ENCODE measurements at regions not wholly inside any gene's neighbourhood (a gene's known extent, or its start where the extent isn't known, plus 50 kb on each side); places are given as distances from the start of the nearest gene placed in this dataset.

DNA sequence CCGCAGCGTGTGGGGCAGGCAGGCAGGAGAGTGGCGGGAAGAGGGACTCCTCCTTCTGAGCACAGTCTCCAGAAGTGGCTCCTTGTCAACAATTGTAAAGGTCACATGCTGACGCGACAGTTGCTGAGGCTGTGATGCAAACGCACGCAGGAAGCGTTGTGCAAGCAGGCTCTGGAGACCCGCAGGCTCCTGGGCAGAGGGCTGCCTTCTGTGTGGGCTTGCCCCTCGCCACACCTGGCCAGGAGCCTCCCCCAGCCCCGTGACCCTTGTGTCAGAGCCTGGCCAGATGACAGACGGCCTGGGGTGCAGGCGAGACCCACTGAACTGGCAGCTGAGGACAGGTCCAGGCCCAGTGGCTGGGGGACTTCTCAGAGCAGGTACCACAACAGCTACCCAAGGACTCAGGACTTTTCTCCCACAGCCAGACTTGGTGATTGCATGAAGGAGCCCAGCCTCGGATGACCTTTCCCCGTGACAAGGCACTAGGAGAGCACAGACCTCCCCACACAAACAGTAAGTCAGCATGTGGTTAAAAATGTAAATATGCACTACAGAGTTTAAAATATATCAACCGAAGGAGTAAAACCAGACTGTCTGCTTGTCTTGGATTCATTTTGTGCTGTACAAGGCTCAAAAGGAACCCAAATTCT is 222.1 kb upstream of the RREB1 start:
- no peaks in the 10 kb centered on the region for H3K36me3 ChIP-seq (ENCODE audit: insufficient read depth, low read length)
- no peak overlapping the region for H3K4me2 ChIP-seq (ENCODE audit: low read length)
- no peaks in the 10 kb centered on the region for H3K79me2 ChIP-seq (ENCODE audit: insufficient read depth, low read length)
- no peak overlapping the region for H3K27ac ChIP-seq (ENCODE audit: low read depth, low read length, poor library complexity, severe bottlenecking)
- no peak overlapping the region for H2AFZ ChIP-seq (ENCODE audit: low read length)
- H3F3A ChIP-seq (ENCODE audit: insufficient read depth, low read length) = no peaks in the 10 kb centered on the region
- no peak for TF ChIP-seq CTCF (IDR thresholded peaks at IDR 0.05; ENCODE audit: low read length)
- TF ChIP-seq EZH2 (IDR thresholded peaks at IDR 0.05; ENCODE audit: borderline replicate concordance, low read length) = no peak
- no peaks in the 10 kb centered on the region for H3K9me3 ChIP-seq (ENCODE audit: low read length)
- no peaks in the 10 kb centered on the region for H3K4me1 ChIP-seq (ENCODE audit: insufficient read depth, low read length, severe bottlenecking)
- H3K9me2 ChIP-seq (ENCODE audit: low read depth, low read length) = no peaks in the 10 kb centered on the region
- no peak overlapping the region for H3K9ac ChIP-seq (ENCODE audit: low read length)
- H4K20me1 ChIP-seq (ENCODE audit: insufficient read depth, low read length) = no peaks in the 10 kb centered on the region
- peaks cover 3% of the 10 kb centered on the region; the same call in 1 of the 2 replicates for H3K27me3 ChIP-seq (ENCODE audit: insufficient read depth, low read length)
- no peak overlapping the region for H3K4me3 ChIP-seq (ENCODE audit: low read depth, low read length, poor library complexity, severe bottlenecking)

- H3K27ac ChIP-seq (ENCODE audit: low read depth, low read length, poor library complexity, severe bottlenecking) = no peak overlapping the region
- H3K9ac ChIP-seq (ENCODE audit: low read length) = no peak overlapping the region
- H3K9me3 ChIP-seq (ENCODE audit: low read length) = no peaks in the 10 kb centered on the region
- H3K79me2 ChIP-seq (ENCODE audit: insufficient read depth, low read length) = no peaks in the 10 kb centered on the region
- H3K9me2 ChIP-seq (ENCODE audit: low read depth, low read length) = no peaks in the 10 kb centered on the region
- H3K27me3 ChIP-seq (ENCODE audit: insufficient read depth, low read length) = 0 out of 2 replicates have a peak, but pooled peaks cover 3% of the 10 kb centered on the region
- no peaks in the 10 kb centered on the region for H3K4me1 ChIP-seq (ENCODE audit: insufficient read depth, low read length, severe bottlenecking)
- no peaks in the 10 kb centered on the region for H4K20me1 ChIP-seq (ENCODE audit: insufficient read depth, low read length)
- no peak overlapping the region for H3K4me3 ChIP-seq (ENCODE audit: low read depth, low read length, poor library complexity, severe bottlenecking)
- H3K36me3 ChIP-seq (ENCODE audit: insufficient read depth, low read length) = no peaks in the 10 kb centered on the region
- H3F3A ChIP-seq (ENCODE audit: insufficient read depth, low read length) = no peaks in the 10 kb centered on the region
- no peak overlapping the region for H3K4me2 ChIP-seq (ENCODE audit: low read length)
- H2AFZ ChIP-seq (ENCODE audit: low read length) = no peak overlapping the region
- no peak for TF ChIP-seq CTCF (IDR thresholded peaks at IDR 0.05; ENCODE audit: low read length)
- no peak for TF ChIP-seq EZH2 (IDR thresholded peaks at IDR 0.05; ENCODE audit: borderline replicate concordance, low read length)
Measured at GRCh38 chr6:6886171-6886885, 221.4 kb upstream of the RREB1 start.

DNA sequence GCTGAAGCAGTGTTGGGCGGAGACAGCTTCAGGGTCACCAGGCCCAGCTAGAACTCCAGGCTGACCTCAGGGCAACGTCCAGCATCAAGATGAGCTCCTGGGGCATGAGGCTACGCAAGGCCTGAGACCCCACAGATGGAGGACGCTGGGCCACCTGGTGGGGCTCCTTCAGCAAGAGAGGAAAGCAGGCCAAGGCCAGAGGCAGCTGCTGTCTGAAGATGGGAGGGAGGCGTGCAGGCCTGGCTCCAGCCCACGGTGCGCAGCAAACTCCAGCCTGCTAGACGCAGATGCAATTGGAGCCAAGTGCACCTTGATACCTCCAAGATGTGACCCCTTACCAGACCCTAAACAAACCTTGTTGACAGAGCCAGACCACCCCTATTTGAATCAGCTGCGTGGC is 220.9 kb upstream of the RREB1 start:
- no peak overlapping the region for H3K4me2 ChIP-seq (ENCODE audit: low read length)
- no peak overlapping the region for H3K4me3 ChIP-seq (ENCODE audit: low read depth, low read length, poor library complexity, severe bottlenecking)
- no peaks in the 10 kb centered on the region for H3K9me3 ChIP-seq (ENCODE audit: low read length)
- no peaks in the 10 kb centered on the region for H4K20me1 ChIP-seq (ENCODE audit: insufficient read depth, low read length)
- 0 out of 2 replicates have a peak, but pooled peaks cover 3% of the 10 kb centered on the region for H3K27me3 ChIP-seq (ENCODE audit: insufficient read depth, low read length)
- no peaks in the 10 kb centered on the region for H3K9me2 ChIP-seq (ENCODE audit: low read depth, low read length)
- no peaks in the 10 kb centered on the region for H3K79me2 ChIP-seq (ENCODE audit: insufficient read depth, low read length)
- H3K9ac ChIP-seq (ENCODE audit: low read length) = no peak overlapping the region
- TF ChIP-seq EZH2 (IDR thresholded peaks at IDR 0.05; ENCODE audit: borderline replicate concordance, low read length) (no peak), CTCF (IDR thresholded peaks at IDR 0.05; ENCODE audit: low read length) (no peak)
- H3K4me1 ChIP-seq (ENCODE audit: insufficient read depth, low read length, severe bottlenecking) = no peaks in the 10 kb centered on the region
- H3F3A ChIP-seq (ENCODE audit: insufficient read depth, low read length) = no peaks in the 10 kb centered on the region
- H3K36me3 ChIP-seq (ENCODE audit: insufficient read depth, low read length) = no peaks in the 10 kb centered on the region
- H2AFZ ChIP-seq (ENCODE audit: low read length) = no peak overlapping the region
- H3K27ac ChIP-seq (ENCODE audit: low read depth, low read length, poor library complexity, severe bottlenecking) = no peak overlapping the region
